Upper lobe of left lung (tissue), 6 donors: ENCODE measurements at regions not wholly inside any gene's neighbourhood (a gene's known extent, or its start where the extent isn't known, plus 50 kb on each side); places are given as distances from the start of the nearest gene placed in this dataset.

Experiments used
- ATAC-seq, 2 donors: fragments of 200-7000 bp; cut with Tn5 transposase; one replicate each; pipeline ENCODE4 v1.9.1; 2022; ENCODE audit warnings: mild to moderate bottlenecking in 2 of 2, moderate library complexity in 2 of 2; ENCODE audit not compliant: low FRiP score in 2 of 2
- DNase-seq, 2 donors: peaks; one replicate each; pipeline ENCODE4 v3.0.0-alpha.2; 2019 to 2020
- H3K27ac ChIP-seq, 4 donors: fragments of 200-600 bp; sonication (generic); one replicate each; pipeline ENCODE4 v1.5.1; 2016 to 2019
- H3K27me3 ChIP-seq, 4 donors: fragments of 200-600 bp; sonication (generic); one replicate each; pipeline ENCODE4 v1.5.1; 2017 to 2019
- H3K36me3 ChIP-seq, 4 donors: fragments of 200-600 bp; sonication (generic); one replicate each; pipeline ENCODE4 v1.5.1; 2016 to 2019
- H3K4me1 ChIP-seq, 4 donors: fragments of 200-600 bp; sonication (generic); one replicate each; pipeline ENCODE4 v1.5.1; 2018 to 2019
- H3K4me3 ChIP-seq, 4 donors: fragments of 200-600 bp; sonication (generic); one replicate each; pipeline ENCODE4 v1.5.1; 2017 to 2019; ENCODE audit warnings: mild to moderate bottlenecking in 2 of 4, moderate library complexity in 1 of 4
- H3K9me3 ChIP-seq, 4 donors: fragments of 200-600 bp; sonication (generic); one replicate each; pipeline ENCODE4 v1.5.1; 2018 to 2019
- EP300 ChIP-seq, 4 donors: sonication (generic); formaldehyde crosslinking; IDR thresholded peaks; one replicate each; pipeline ENCODE4 v1.5.1; 2017; ENCODE audit warnings: antibody characterized with exemption in 4 of 4, control low read depth in 2 of 4
- POLR2A ChIP-seq, 4 donors: fragments of 450-650 bp; IDR thresholded peaks; one replicate each; pipeline ENCODE4 v1.5.1; 2016 to 2017; ENCODE audit warnings: antibody characterized with exemption in 4 of 4, mild to moderate bottlenecking in 2 of 4
- POLR2AphosphoS5 ChIP-seq, 2 donors: sonication (generic); formaldehyde crosslinking; IDR thresholded peaks; one replicate each; pipeline ENCODE4 v1.5.1; 2017; ENCODE audit warnings: antibody characterized with exemption in 2 of 2
- WGBS, 2 donors: methylation state at CpG; one replicate each; pipeline ENCODE4 v1.1.5; 2017 to 2018; 5-methylcytosine and 5-hydroxymethylcytosine counted together
- TF ChIP-seq, protein P1 (sequence below), 6 experiments: fragments of 450-650 bp in 4 of 6; fragments of 200-600 bp in 2 of 6; sonication (generic) in 2 of 6; IDR thresholded peaks; one replicate each; pipeline ENCODE4 v1.5.1; 2016 to 2019; ENCODE audit warnings: antibody characterized with exemption in 6 of 6
- donor health status: DM: no; HTN: no; CAD: no; lungs with moderate emphysema.
- donor health status: DM: no; HTN: yes; CAD: no; lungs with severe emphysema.

DNA sequence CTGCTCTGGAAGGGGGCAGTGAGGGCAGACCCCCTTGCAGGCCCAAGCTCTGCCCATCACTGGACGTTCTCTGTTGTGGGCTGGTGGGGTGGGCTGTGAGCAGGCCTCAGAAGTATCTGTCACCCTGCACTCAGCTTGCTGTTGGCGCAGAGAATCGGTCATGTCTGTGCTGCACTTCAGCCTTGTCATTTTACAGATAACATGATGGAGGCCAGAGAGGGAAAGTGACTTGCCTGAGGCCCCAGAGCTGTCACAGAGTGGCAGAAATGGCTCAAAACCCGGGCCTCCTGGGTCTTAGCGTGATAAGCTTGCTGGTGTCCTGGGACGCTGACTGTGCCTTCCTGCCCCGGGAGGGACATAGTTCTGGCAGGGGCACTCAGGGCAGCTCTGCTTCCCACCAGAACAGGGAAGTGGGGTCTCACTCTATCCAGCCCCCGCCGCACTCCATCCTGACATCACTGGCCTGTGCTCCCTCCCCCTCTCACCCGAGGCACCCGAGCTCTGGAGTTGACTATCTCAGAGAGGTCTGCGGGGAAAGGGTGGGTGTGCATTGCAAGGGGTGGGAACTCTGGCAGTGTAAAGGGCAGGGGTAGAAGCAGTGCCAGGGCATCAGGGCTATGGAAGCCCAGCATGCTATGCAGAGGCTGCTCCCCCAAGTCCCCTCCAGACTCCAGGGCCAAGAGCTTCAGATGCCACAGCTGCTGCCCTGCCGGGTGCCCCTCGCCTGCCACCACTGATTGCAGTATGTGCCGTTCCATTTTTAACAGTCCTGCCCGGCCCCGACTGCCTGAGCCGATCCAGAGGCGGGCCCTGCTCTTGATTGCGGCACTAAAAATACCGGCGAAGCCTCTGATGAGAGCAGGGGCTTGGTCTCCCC lies 50.4 kb upstream of the NECTIN1 start:
- no peaks in the 10 kb centered on the region for H3K36me3 ChIP-seq
- TF ChIP-seq, protein P1, sequence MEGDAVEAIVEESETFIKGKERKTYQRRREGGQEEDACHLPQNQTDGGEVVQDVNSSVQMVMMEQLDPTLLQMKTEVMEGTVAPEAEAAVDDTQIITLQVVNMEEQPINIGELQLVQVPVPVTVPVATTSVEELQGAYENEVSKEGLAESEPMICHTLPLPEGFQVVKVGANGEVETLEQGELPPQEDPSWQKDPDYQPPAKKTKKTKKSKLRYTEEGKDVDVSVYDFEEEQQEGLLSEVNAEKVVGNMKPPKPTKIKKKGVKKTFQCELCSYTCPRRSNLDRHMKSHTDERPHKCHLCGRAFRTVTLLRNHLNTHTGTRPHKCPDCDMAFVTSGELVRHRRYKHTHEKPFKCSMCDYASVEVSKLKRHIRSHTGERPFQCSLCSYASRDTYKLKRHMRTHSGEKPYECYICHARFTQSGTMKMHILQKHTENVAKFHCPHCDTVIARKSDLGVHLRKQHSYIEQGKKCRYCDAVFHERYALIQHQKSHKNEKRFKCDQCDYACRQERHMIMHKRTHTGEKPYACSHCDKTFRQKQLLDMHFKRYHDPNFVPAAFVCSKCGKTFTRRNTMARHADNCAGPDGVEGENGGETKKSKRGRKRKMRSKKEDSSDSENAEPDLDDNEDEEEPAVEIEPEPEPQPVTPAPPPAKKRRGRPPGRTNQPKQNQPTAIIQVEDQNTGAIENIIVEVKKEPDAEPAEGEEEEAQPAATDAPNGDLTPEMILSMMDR (IDR thresholded peaks at IDR 0.05), result no peak
- TF ChIP-seq POLR2A (IDR thresholded peaks at IDR 0.05), result no peak
- no peak for TF ChIP-seq POLR2AphosphoS5 (IDR thresholded peaks at IDR 0.05)
- no peak for TF ChIP-seq EP300 (IDR thresholded peaks at IDR 0.05)
- peaks cover 0 to 7% (median 3%) of the 10 kb centered on the region in 4 donors for H3K9me3 ChIP-seq
- WGBS, 2 donors, result 54 to 69% methylated on average over 7 to 22 of the region's 22 CpGs
- no peak overlapping the region for H3K27ac ChIP-seq
- no peak for ATAC-seq
- no peaks in the 10 kb centered on the region for H3K27me3 ChIP-seq
- no peak for DNase-seq
- H3K4me1 ChIP-seq, result no peaks in the 10 kb centered on the region
- H3K4me3 ChIP-seq, result no peak overlapping the region
